VCaP (cell line): ENCODE measurements at regions not wholly inside any gene's neighbourhood (a gene's known extent, or its start where the extent isn't known, plus 50 kb on each side); places are given as distances from the start of the nearest gene placed in this dataset.

Experiments
- H3K27ac ChIP-seq: fragments of 450-650 bp; 2 replicates; pipeline ENCODE4 v1.5.1; 2017
- CTCF ChIP-seq: fragments of 450-650 bp; conservative IDR thresholded peaks from 2 replicates; pipeline ENCODE4 v1.5.1; 2017; ENCODE audit warnings: mild to moderate bottlenecking, moderate library complexity

- TF ChIP-seq CTCF, result no peak
Observed at GRCh38 chr11:127063241-127063640, 62.7 kb upstream of the KIRREL3 start.

GRCh38 chr11:127061947-127062346 is 61.4 kb upstream of the KIRREL3 start:
- no peak overlapping the region for H3K27ac ChIP-seq
- TF ChIP-seq CTCF, result no peak

More at GRCh38 chr11:127063241-127063640, 62.7 kb upstream of the KIRREL3 start:
- H3K27ac ChIP-seq, result no peak overlapping the region

GRCh38 chr11:127059750-127060149 is 59.2 kb upstream of the KIRREL3 start:
- TF ChIP-seq CTCF, result no peak
- no peak overlapping the region for H3K27ac ChIP-seq

- no peak overlapping the region for H3K27ac ChIP-seq
- no peak for TF ChIP-seq CTCF
Observed at GRCh38 chr11:127059286-127059685, 58.7 kb upstream of the KIRREL3 start.

- no peak for TF ChIP-seq CTCF
Observed at GRCh38 chr11:127058524-127058923, 58.0 kb upstream of the KIRREL3 start.

GRCh38 chr11:127057126-127057525 is 56.6 kb upstream of the KIRREL3 start:
- TF ChIP-seq CTCF, result no peak
- H3K27ac ChIP-seq, result no peak overlapping the region

More at GRCh38 chr11:127058524-127058923, 58.0 kb upstream of the KIRREL3 start:
- no peak overlapping the region for H3K27ac ChIP-seq

GRCh38 chr11:127056338-127056971 is 55.9 kb upstream of the KIRREL3 start:
- no peak for TF ChIP-seq CTCF
- no peak overlapping the region for H3K27ac ChIP-seq
